ENCODE measurements at regions not wholly inside any gene's neighbourhood (a gene's known extent, or its start where the extent isn't known, plus 50 kb on each side); places are given as distances from the start of the nearest gene placed in this dataset.

- H3K36me3 ChIP-seq (ENCODE audit: low read depth): no peaks in the 10 kb centered on the region
- H3K4me3 ChIP-seq (ENCODE audit: severe bottlenecking): no peak overlapping the region
- no peak for ATAC-seq (ENCODE audit: low read depth)
- no peak overlapping the region for H3K27ac ChIP-seq (ENCODE audit: poor library complexity, severe bottlenecking)
- DNase-seq (ENCODE audit: low spot score): no peak
- H3K9me3 ChIP-seq (ENCODE audit: severe bottlenecking): no peaks in the 10 kb centered on the region
- H3K4me1 ChIP-seq (ENCODE audit: insufficient read depth, poor library complexity, severe bottlenecking): no peaks in the 10 kb centered on the region
- no peak for TF ChIP-seq CTCF (IDR thresholded peaks at IDR 0.05; ENCODE audit: poor library complexity, severe bottlenecking)
- H3K27me3 ChIP-seq (ENCODE audit: insufficient read depth, poor library complexity, severe bottlenecking): no peaks in the 10 kb centered on the region
Observed at GRCh38 chr1:25020851-25021590, 90.9 kb upstream of the RUNX3 start.

GRCh38 chr1:25020173-25020845 is 90.2 kb upstream of the RUNX3 start:
- Histone ChIP-seq H3K9me3 (ENCODE audit: severe bottlenecking) (no peaks in the 10 kb centered on the region), H3K36me3 (ENCODE audit: low read depth) (no peaks in the 10 kb centered on the region), H3K27ac (ENCODE audit: poor library complexity, severe bottlenecking) (no peak overlapping the region), H3K4me3 (ENCODE audit: severe bottlenecking) (no peak overlapping the region), H3K4me1 (ENCODE audit: insufficient read depth, poor library complexity, severe bottlenecking) (no peaks in the 10 kb centered on the region), H3K27me3 (ENCODE audit: insufficient read depth, poor library complexity, severe bottlenecking) (no peaks in the 10 kb centered on the region)
- DNase-seq (ENCODE audit: low spot score) (no peak), ATAC-seq (ENCODE audit: low read depth) (no peak)
- no peak for TF ChIP-seq CTCF (IDR thresholded peaks at IDR 0.05; ENCODE audit: poor library complexity, severe bottlenecking)

- no peaks in the 10 kb centered on the region for H3K9me3 ChIP-seq (ENCODE audit: severe bottlenecking)
- ATAC-seq (ENCODE audit: low read depth) (no peak), DNase-seq (ENCODE audit: low spot score) (no peak)
- H3K36me3 ChIP-seq (ENCODE audit: low read depth): no peaks in the 10 kb centered on the region
- H3K4me1 ChIP-seq (ENCODE audit: insufficient read depth, poor library complexity, severe bottlenecking): no peaks in the 10 kb centered on the region
- H3K27me3 ChIP-seq (ENCODE audit: insufficient read depth, poor library complexity, severe bottlenecking): no peaks in the 10 kb centered on the region
- no peak overlapping the region for H3K27ac ChIP-seq (ENCODE audit: poor library complexity, severe bottlenecking)
- no peak overlapping the region for H3K4me3 ChIP-seq (ENCODE audit: severe bottlenecking)
- no peak for TF ChIP-seq CTCF (IDR thresholded peaks at IDR 0.05; ENCODE audit: poor library complexity, severe bottlenecking)
Observed at GRCh38 chr1:25019337-25020172, 89.5 kb upstream of the RUNX3 start.

GRCh38 chr1:25018943-25019336 is 88.9 kb upstream of the RUNX3 start:
- ATAC-seq (ENCODE audit: low read depth) (no peak), DNase-seq (ENCODE audit: low spot score) (no peak)
- H3K27me3 ChIP-seq (ENCODE audit: insufficient read depth, poor library complexity, severe bottlenecking): no peaks in the 10 kb centered on the region
- H3K9me3 ChIP-seq (ENCODE audit: severe bottlenecking): no peaks in the 10 kb centered on the region
- no peak overlapping the region for H3K27ac ChIP-seq (ENCODE audit: poor library complexity, severe bottlenecking)
- H3K4me3 ChIP-seq (ENCODE audit: severe bottlenecking): no peak overlapping the region
- no peak for TF ChIP-seq CTCF (IDR thresholded peaks at IDR 0.05; ENCODE audit: poor library complexity, severe bottlenecking)
- no peaks in the 10 kb centered on the region for H3K4me1 ChIP-seq (ENCODE audit: insufficient read depth, poor library complexity, severe bottlenecking)
- H3K36me3 ChIP-seq (ENCODE audit: low read depth): no peaks in the 10 kb centered on the region

Measured in RWPE2 (cell line).